Loucy (cell line): ENCODE measurements at regions not wholly inside any gene's neighbourhood (a gene's known extent, or its start where the extent isn't known, plus 50 kb on each side); places are given as distances from the start of the nearest gene placed in this dataset.

Experiments used
- H2AFZ ChIP-seq: fragments of 200-600 bp; sonication (generic); 2 replicates; pipeline ENCODE4 v1.6.0; 2016; ENCODE audit warnings: antibody characterized with exemption, mild to moderate bottlenecking, low read length, moderate library complexity
- H3F3A ChIP-seq: fragments of 200-600 bp; 2 replicates; pipeline ENCODE4 v1.6.0; 2016; ENCODE audit warnings: antibody characterized with exemption, low read depth, mild to moderate bottlenecking
- H3K27me3 ChIP-seq: fragments of 200-600 bp; sonication (generic); 2 replicates; pipeline ENCODE4 v1.6.1; 2014; ENCODE audit warnings: low read length, mild to moderate bottlenecking; ENCODE audit not compliant: insufficient read depth, poor library complexity, severe bottlenecking
- H3K36me3 ChIP-seq: fragments of 200-600 bp; sonication (generic); 2 replicates; pipeline ENCODE4 v1.6.1; 2016; ENCODE audit warnings: low read length; ENCODE audit not compliant: insufficient read depth
- H3K4me1 ChIP-seq: fragments of 200-600 bp; sonication (generic); 2 replicates; pipeline ENCODE4 v1.5.1; 2014; ENCODE audit warnings: low read length, mild to moderate bottlenecking; ENCODE audit not compliant: insufficient read depth, poor library complexity, severe bottlenecking
- H3K4me2 ChIP-seq: fragments of 200-600 bp; sonication (generic); 2 replicates; pipeline ENCODE4 v1.6.0; 2014; ENCODE audit warnings: antibody characterized with exemption, low read length, low read depth, mild to moderate bottlenecking; ENCODE audit not compliant: poor library complexity, severe bottlenecking
- H3K4me3 ChIP-seq: fragments of 200-600 bp; sonication (generic); 2 replicates; pipeline ENCODE4 v1.5.1; 2014; ENCODE audit warnings: low read length, mild to moderate bottlenecking, mixed read lengths; ENCODE audit not compliant: poor library complexity, severe bottlenecking
- H3K79me2 ChIP-seq: fragments of 200-600 bp; sonication (generic); 2 replicates; pipeline ENCODE4 v1.6.1; 2014; ENCODE audit warnings: low read length; ENCODE audit not compliant: insufficient read depth
- H3K9ac ChIP-seq: fragments of 200-600 bp; sonication (generic); 2 replicates; pipeline ENCODE4 v1.6.0; 2014; ENCODE audit warnings: mild to moderate bottlenecking, low read depth, low read length, moderate library complexity; ENCODE audit not compliant: poor library complexity, severe bottlenecking
- H3K9me2 ChIP-seq: fragments of 200-600 bp; sonication (generic); replicated peaks from 2 replicates; pipeline ENCODE4 v1.6.1; 2016; ENCODE audit warnings: low read depth, low read length, mixed read lengths
- H3K9me3 ChIP-seq: fragments of 200-600 bp; sonication (generic); 2 replicates; pipeline ENCODE4 v1.6.1; 2014; ENCODE audit warnings: mild to moderate bottlenecking, antibody characterized with exemption, low read length, low read depth; ENCODE audit not compliant: insufficient read depth
- H4K20me1 ChIP-seq: fragments of 200-600 bp; sonication (generic); 2 replicates; pipeline ENCODE4 v1.6.0; 2014; ENCODE audit warnings: antibody characterized with exemption, low read length, mild to moderate bottlenecking; ENCODE audit not compliant: insufficient read depth, poor library complexity, severe bottlenecking
- EZH2phosphoT487 ChIP-seq: fragments of 200-600 bp; IDR thresholded peaks from 2 replicates; pipeline ENCODE4 v1.6.1; 2018; ENCODE audit warnings: antibody characterized with exemption, mild to moderate bottlenecking, moderate library complexity, borderline replicate concordance
- TF ChIP-seq, protein P1 (sequence below): fragments of 200-600 bp; sonication (generic); conservative IDR thresholded peaks from 2 replicates; pipeline ENCODE4 v1.5.1; 2014; ENCODE audit warnings: mild to moderate bottlenecking, antibody characterized with exemption, low read length

DNA sequence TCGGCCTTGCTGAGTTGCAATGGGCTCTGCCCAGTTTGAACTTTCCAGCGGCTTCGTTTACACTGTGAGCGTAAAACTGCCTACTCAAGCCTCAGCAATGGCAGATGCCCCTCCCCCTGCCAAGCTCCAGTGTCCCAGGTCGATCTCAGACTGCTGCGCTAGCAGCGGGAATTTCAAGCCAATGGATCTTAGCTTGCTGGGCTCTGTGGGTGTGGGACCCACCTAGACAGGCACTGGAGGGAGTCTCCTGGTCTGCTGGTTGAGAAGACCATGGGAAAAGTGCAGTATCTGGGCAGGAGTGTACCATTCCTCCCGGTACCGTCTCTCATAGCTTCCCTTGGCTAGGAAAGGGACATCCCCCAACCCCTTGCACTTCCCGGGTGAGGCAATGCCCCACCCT, 88.2 kb downstream of the KLHL28 start:
- H3K9me2 ChIP-seq = no peaks in the 10 kb centered on the region
- H3K79me2 ChIP-seq = no peaks in the 10 kb centered on the region
- no peak overlapping the region for H3K4me2 ChIP-seq
- H2AFZ ChIP-seq = no peak overlapping the region
- H3K4me1 ChIP-seq = no peaks in the 10 kb centered on the region
- no peaks in the 10 kb centered on the region for H3K36me3 ChIP-seq
- no peaks in the 10 kb centered on the region for H3K27me3 ChIP-seq
- TF ChIP-seq, protein P1, sequence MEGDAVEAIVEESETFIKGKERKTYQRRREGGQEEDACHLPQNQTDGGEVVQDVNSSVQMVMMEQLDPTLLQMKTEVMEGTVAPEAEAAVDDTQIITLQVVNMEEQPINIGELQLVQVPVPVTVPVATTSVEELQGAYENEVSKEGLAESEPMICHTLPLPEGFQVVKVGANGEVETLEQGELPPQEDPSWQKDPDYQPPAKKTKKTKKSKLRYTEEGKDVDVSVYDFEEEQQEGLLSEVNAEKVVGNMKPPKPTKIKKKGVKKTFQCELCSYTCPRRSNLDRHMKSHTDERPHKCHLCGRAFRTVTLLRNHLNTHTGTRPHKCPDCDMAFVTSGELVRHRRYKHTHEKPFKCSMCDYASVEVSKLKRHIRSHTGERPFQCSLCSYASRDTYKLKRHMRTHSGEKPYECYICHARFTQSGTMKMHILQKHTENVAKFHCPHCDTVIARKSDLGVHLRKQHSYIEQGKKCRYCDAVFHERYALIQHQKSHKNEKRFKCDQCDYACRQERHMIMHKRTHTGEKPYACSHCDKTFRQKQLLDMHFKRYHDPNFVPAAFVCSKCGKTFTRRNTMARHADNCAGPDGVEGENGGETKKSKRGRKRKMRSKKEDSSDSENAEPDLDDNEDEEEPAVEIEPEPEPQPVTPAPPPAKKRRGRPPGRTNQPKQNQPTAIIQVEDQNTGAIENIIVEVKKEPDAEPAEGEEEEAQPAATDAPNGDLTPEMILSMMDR = no peak
- TF ChIP-seq EZH2phosphoT487 = no peak
- H3K9me3 ChIP-seq = no peaks in the 10 kb centered on the region
- no peak overlapping the region for H3K9ac ChIP-seq
- H3F3A ChIP-seq = no peaks in the 10 kb centered on the region
- no peak overlapping the region for H3K4me3 ChIP-seq
- H4K20me1 ChIP-seq = no peaks in the 10 kb centered on the region

DNA sequence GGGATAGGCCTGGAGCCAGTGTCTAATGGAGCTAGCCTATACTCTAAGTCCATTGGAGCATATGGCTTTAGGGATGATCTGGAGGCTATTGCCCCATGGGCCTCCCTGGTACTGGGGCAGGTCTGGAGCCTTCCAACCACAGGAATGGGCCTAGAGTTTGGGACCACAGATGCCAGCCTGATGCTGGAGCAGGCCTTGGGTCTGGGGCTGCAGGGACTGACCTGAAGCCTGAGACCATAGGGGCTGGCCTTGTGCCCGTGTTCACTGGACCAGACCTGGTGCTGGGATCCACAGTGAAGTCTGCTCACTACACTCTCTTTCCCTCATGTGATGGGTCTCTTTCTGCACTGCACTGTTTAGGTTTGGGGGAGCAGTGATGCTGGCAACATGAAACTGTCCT, 95.0 kb downstream of the KLHL28 start:
- TF ChIP-seq, protein P1 = no peak
- no peak for TF ChIP-seq EZH2phosphoT487
- Histone ChIP-seq H3K9me3 (no peaks in the 10 kb centered on the region), H4K20me1 (no peaks in the 10 kb centered on the region), H3K4me2 (no peak overlapping the region), H3K4me3 (no peak overlapping the region), H2AFZ (no peak overlapping the region), H3K9me2 (no peaks in the 10 kb centered on the region), H3K9ac (no peak overlapping the region), H3F3A (no peaks in the 10 kb centered on the region), H3K27me3 (no peaks in the 10 kb centered on the region), H3K4me1 (peaks cover 3% of the 10 kb centered on the region), H3K79me2 (no peaks in the 10 kb centered on the region), H3K36me3 (no peaks in the 10 kb centered on the region)

DNA sequence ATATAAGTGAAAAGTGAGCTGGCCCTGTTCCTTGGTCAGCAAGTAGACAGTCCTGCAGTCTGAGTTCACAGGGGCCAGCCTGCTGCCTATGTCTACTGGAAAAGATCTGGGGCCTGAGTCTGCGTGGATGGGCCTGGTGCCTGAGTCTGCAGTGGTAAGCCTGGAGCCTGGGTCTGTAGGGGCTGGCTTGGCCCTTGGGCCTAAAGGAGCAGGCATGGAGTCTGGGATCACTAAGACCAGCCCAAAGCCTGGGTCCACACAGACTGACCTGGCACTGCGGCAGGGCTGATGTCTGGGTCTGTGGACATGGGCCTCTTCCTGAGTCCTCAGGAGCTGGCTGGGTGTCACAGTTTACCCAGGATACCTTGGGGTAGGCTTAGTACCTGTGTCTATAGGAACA, 95.4 kb downstream of the KLHL28 start:
- Histone ChIP-seq H3K36me3 (no peaks in the 10 kb centered on the region), H3K4me1 (peaks cover 8% of the 10 kb centered on the region), H3K9me3 (no peaks in the 10 kb centered on the region), H3K4me3 (no peak overlapping the region), H3K4me2 (no peak overlapping the region), H3F3A (no peaks in the 10 kb centered on the region), H3K9me2 (no peaks in the 10 kb centered on the region), H3K79me2 (no peaks in the 10 kb centered on the region), H3K9ac (no peak overlapping the region), H3K27me3 (no peaks in the 10 kb centered on the region), H4K20me1 (no peaks in the 10 kb centered on the region), H2AFZ (no peak overlapping the region)
- no peak for TF ChIP-seq EZH2phosphoT487
- TF ChIP-seq, protein P1 = no peak
